Ascending aorta (tissue), 2 donors: ENCODE measurements at regions not wholly inside any gene's neighbourhood (a gene's known extent, or its start where the extent isn't known, plus 50 kb on each side); places are given as distances from the start of the nearest gene placed in this dataset.
A peak's percentile ranks its signal among the peaks of the same experiment; 100 is the strongest.

Experiments
- DNase-seq, 2 donors: peaks; one replicate each; pipeline ENCODE4 v3.0.0-alpha.2; 2019; ENCODE audit warnings: low spot score in 2 of 2
- H3K27ac ChIP-seq, 2 donors: fragments of 200-600 bp; sonication (generic); one replicate each; pipeline ENCODE4 v1.5.1; 2016 to 2017; ENCODE audit warnings: mild to moderate bottlenecking in 1 of 2
- H3K27me3 ChIP-seq: fragments of 200-600 bp; sonication (generic); one replicate; pipeline ENCODE4 v1.5.1; 2017
- H3K36me3 ChIP-seq, 2 donors: fragments of 200-600 bp; sonication (generic); one replicate each; pipeline ENCODE4 v1.5.1; 2016
- H3K4me1 ChIP-seq, 2 donors: fragments of 200-600 bp; sonication (generic); one replicate each; pipeline ENCODE4 v1.5.1; 2016 to 2017; ENCODE audit warnings: mild to moderate bottlenecking in 1 of 2
- H3K4me3 ChIP-seq, 2 donors: fragments of 200-600 bp; sonication (generic); one replicate each; pipeline ENCODE4 v1.5.1; 2016 to 2017; ENCODE audit warnings: mild to moderate bottlenecking in 1 of 2
- H3K9me3 ChIP-seq, 2 donors: fragments of 200-600 bp; sonication (generic); one replicate each; pipeline ENCODE4 v1.5.1; 2016
- CTCF ChIP-seq, 3 experiments: fragments of 200-600 bp in 2 of 3; fragments of 450-650 bp in 1 of 3; sonication (generic) in 2 of 3; IDR thresholded peaks; one replicate each; pipeline ENCODE4 v1.5.1; 2016 to 2019; ENCODE audit warnings: antibody characterized with exemption in 3 of 3, mild to moderate bottlenecking in 1 of 3, moderate library complexity in 1 of 3
- intact Hi-C: fragments of 100-400 bp; cut with DNase I; formaldehyde crosslinking; loops from one replicate; pipeline ENCODE4 v1.15.1; 2023

GRCh38 chr13:33340631-33341030 lies 55.1 kb upstream of the STARD13 start:
- intact Hi-C loops: no loop called here
- no peak for TF ChIP-seq CTCF (IDR thresholded peaks at IDR 0.05)
- Histone ChIP-seq H3K9me3 (no peaks in the 10 kb centered on the region), H3K4me3 (no peak overlapping the region), H3K27me3 (no peaks in the 10 kb centered on the region), H3K27ac (no peak overlapping the region), H3K4me1 (no peaks in the 10 kb centered on the region), H3K36me3 (no peaks in the 10 kb centered on the region)
- no peak for DNase-seq

- DNase-seq: no peak
- Histone ChIP-seq H3K4me3 (no peak overlapping the region), H3K27me3 (no peaks in the 10 kb centered on the region), H3K4me1 (no peaks in the 10 kb centered on the region), H3K36me3 (no peaks in the 10 kb centered on the region), H3K27ac (no peak overlapping the region), H3K9me3 (no peaks in the 10 kb centered on the region)
- no peak for TF ChIP-seq CTCF (IDR thresholded peaks at IDR 0.05)
- intact Hi-C loops: no loop called here
Measured at GRCh38 chr13:33341861-33342452, 56.4 kb upstream of the STARD13 start.

DNA sequence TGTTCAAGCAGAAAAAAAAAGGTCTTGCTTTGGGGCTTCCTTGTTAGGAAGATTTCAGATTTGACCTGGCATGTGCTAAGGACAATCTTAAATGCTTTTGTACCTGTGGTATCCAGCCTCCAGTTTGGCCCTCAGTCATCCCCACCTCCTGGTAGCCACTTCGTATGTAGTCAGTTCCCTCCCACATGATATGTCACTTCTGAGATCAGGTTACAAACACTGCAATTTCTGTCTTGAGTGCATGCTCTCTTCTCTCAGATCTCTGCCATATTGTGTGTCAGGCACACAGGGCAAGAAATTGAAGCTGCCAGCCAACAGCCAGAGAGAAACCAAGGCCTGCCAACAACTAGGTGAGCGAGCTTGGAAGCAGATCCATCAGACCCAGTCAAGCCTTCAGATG lies 60.3 kb upstream of the STARD13 start:
- no peak for TF ChIP-seq CTCF (IDR thresholded peaks at IDR 0.05)

GRCh38 chr13:33347861-33348260 lies 62.3 kb upstream of the STARD13 start:
- Histone ChIP-seq H3K9me3 (no peaks in the 10 kb centered on the region), H3K4me1 (peaks cover 5 to 12% of the 10 kb centered on the region in 2 donors), H3K4me3 (peak overlapping the region in 1 of 2 donors; percentile 96), H3K27me3 (no peaks in the 10 kb centered on the region), H3K27ac (peak overlapping the region; percentile 90 to 94), H3K36me3 (no peaks in the 10 kb centered on the region)
- no peak for DNase-seq
- TF ChIP-seq CTCF (IDR thresholded peaks at IDR 0.05): no peak
- intact Hi-C loops: no loop called here

More for the DNA sequence above, 60.3 kb upstream of the STARD13 start:
- no peaks in the 10 kb centered on the region for H3K36me3 ChIP-seq
- no peak for DNase-seq
- intact Hi-C loops: no loop called here
- peaks cover 5 to 12% of the 10 kb centered on the region in 2 donors for H3K4me1 ChIP-seq
- no peak overlapping the region for H3K27ac ChIP-seq
- H3K27me3 ChIP-seq: no peaks in the 10 kb centered on the region
- H3K4me3 ChIP-seq: no peak overlapping the region
- no peaks in the 10 kb centered on the region for H3K9me3 ChIP-seq

DNA sequence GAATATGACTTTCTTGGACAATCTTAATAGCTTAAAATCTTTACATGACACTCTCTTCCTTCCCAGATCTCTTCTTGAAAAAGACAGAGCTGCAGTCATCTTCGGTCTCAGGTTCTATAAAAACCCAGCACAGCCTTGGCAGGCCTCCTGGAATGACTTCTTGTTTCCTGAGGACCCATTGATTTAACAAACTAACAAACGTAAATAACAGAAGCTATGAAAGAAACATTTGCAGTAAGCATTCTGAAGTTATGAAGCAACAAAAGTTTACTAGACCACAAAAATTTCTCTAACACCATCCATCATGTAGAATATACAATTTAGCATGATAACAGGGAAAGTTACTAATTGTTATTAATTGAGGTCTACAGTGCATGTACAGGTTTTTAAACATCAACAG lies 62.8 kb upstream of the STARD13 start:
- no peaks in the 10 kb centered on the region for H3K36me3 ChIP-seq
- TF ChIP-seq CTCF (IDR thresholded peaks at IDR 0.05): no peak
- intact Hi-C loops: no loop called here
- peak overlapping the region in 1 of 2 donors; percentile 96 for H3K4me3 ChIP-seq
- H3K27me3 ChIP-seq: no peaks in the 10 kb centered on the region
- no peak for DNase-seq
- H3K4me1 ChIP-seq: peaks cover 5 to 12% of the 10 kb centered on the region in 2 donors
- no peaks in the 10 kb centered on the region for H3K9me3 ChIP-seq
- peak overlapping the region; percentile 90 to 94 for H3K27ac ChIP-seq
